HPDE6-E6E7 (cell line): ENCODE measurements at regions not wholly inside any gene's neighbourhood (a gene's known extent, or its start where the extent isn't known, plus 50 kb on each side); places are given as distances from the start of the nearest gene placed in this dataset.

Source experiments
- DNase-seq: peaks from one replicate; pipeline ENCODE4 v3.0.0; 2011; ENCODE audit warnings: missing footprints; ENCODE audit errors: extremely low spot score

GRCh38 chr10:85213493-85213892 is 885.1 kb downstream of the CCSER2 start:
- no peak for DNase-seq

GRCh38 chr10:85222300-85222699 is 893.9 kb downstream of the CCSER2 start:
- DNase-seq, result no peak

DNA sequence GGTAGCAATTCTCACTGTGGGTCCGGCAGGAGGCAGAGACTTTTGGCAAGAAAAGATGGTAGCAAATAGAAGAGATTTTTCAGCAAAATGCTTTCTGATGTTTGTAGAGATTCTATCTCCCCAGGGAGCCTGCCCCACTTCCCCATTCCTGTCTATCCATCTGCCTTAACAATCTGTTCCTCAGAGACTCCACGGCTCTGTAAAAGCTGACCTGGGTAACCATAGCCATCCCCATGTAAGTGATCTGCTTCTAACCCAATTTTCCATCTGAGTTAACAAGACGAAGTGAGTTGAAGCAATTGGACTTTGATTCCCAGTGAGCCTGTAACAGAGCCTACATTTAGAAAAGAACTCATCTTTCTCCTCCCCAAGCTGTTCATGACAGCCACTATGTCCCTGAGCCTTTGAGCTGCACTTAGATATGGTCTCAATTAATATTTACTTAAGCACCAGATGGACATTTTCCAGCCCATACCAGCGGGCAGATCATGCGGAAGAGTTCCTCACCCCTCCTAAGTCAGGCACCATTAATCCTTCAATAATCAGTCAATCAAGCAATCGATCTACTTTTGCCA is 896.1 kb downstream of the CCSER2 start:
- no peak for DNase-seq

DNA sequence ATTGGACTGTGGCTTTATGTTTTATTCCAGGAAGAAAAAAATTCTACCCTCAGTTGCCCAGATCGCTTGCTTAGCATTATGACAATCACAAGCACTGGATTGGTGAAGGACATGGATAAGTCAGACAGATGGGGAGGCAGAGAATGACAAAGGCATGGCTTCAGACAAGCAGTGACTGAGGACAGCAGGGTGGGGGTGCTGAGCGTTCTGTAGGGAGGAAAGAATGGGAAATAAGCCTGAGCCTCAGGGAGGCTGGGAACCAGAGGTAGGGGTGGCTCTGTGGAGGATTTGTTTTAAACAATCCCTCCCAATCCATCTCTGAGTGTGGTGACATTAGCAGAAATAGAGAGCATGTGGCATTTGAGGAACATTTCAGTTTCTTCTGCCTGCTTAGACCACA is 896.9 kb downstream of the CCSER2 start:
- DNase-seq, result no peak

DNA sequence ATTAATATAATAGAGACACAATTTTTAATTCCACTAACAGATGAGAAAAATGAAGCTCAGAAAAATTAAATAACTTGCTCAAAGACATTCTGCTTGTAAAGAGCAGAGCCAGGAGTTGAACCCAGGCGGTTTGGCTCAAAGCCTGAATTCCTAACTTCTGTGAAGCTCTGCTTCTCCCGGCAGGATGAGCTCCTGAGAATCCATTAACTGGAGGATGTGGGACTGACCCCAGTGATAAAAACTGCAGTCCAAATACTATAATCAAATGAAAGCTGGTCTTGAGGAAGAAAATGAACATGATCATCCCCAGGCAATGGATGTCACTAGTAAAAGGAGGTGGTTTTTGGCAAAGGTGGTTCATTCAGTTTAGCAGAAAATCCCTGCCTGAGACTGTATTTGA is 898.2 kb downstream of the CCSER2 start:
- no peak for DNase-seq

- no peak for DNase-seq
Observed at GRCh38 chr10:85228726-85229125, 900.3 kb downstream of the CCSER2 start.

DNA sequence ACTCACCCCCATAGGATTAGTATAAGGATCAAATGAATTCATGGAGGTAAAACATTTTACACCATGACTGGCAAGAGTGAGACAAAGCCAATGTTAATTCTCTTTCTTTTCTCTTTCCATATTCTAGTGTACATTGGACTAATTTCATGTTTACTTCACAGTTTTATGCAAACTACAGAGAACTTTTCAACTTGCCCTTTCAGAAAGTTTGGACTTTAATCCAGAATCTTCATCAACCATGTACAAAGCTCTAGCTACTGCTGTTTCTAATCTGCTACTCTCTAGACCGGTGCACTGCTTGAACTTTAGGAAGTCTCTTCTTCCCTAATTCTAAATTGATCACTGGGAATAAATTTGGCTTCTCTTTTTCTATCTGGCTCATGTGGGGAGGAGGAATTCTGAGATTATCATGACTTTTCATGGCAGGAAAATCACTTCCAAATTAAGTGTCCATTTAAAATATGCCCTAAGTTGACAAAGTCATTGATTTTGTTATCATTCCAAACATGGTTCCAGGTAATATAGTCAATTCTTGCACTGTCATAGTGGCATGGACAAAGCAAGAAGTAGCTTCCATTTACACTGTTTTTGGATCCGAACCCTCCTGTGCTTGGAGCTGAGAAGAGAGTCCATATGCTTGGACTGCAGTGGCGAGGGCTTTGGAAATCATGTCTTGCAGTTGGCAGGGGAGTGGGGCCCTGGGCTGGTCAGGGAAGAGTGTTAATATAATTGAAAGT is 903.3 kb downstream of the CCSER2 start:
- DNase-seq, result no peak

DNA sequence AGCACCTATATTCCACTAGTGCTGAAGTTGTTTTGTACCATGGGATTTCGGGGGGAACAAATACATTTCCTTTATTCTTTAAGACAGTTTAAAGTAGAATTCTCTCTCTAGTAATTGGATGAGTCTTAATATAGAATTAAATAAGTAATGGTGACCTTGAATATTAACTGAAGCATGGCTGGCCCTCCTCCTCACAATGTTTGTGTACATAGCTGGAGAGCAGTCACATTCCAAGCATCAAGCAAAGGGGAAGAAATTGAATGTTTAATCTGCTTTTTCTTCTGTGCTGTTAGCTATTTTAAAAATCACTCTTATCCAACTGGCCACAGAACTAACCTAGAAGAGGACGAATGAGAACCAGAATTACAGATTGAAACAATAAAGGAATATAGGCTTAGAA is 906.9 kb downstream of the CCSER2 start:
- DNase-seq, result no peak

DNA sequence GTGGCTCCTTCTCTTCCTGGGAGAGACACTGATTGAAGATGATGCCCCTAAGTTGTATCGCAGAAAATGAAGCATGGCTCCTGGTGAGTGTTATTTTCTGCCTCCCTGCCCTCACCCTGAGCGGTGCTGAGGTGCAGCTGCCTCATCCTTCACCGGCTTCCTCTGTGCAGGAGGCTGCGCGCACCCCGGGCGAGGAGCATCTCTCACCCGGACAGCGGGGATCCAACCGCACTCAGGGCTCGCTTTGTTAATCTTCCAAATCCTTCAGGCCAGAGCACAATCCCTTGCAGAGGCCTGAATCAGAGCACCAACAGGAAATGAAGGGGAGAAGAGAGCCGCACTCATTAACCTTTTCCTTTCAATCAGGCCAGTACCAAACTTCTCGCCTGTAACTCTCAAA is 910.3 kb downstream of the CCSER2 start:
- DNase-seq, result no peak

GRCh38 chr10:85250304-85250703 is 921.9 kb downstream of the CCSER2 start:
- DNase-seq, result no peak

DNA sequence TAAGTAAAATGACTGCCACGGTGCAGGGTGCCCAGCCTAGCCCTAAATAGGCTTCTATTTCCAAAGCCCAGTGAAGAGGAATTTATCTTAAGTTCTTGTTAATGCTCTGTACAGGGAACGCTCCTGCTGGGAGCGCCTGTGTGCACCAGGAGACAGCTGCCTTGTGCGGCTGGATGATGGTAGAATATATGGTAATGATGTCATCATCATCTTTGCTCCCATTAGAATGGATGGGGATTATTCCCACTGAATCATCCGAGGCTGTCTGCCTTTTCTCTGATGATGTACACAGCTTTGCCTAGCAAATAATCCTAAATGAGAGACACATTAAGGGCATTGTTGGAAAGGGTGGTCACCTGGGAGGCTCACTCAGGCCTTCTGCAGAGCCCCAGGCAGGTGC is 928.1 kb downstream of the CCSER2 start:
- DNase-seq, result no peak

DNA sequence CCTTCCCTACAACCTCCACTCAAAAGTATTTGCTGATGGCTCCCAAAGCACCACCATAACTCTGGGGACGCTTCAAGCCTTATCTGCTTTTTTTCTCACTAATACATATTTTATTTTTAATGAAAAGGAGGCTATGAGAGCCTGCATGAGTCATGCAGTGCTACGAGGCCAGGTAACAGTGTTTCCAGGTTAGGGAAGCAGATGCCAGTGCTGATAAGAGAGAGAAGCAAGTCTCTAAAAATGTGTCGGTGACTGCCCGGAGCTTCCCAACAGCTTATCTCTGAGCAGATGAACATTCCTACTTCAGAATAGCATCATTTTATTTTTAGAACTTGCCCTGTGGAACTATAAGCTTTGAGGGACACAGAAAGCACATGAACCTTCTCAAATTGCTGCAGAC is 931.5 kb downstream of the CCSER2 start:
- no peak for DNase-seq

DNA sequence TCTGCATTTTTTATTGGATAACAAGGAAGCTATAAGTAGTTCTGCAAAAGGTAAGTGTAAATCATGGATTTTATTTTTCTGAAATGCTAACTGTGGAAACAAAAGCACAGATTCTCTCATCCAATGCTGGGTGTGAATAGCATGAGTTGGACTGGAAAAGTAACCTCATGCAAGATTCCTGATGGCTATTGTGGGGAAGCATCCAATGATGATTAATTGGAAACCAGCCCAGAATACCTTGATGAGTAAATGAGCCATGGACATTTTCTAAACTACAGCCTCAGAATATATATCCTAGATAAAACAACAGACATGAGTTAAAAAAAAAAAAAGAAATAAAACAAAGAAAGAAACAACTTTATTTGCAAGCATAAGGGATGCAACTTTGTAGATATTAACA is 934.6 kb downstream of the CCSER2 start:
- no peak for DNase-seq

- no peak for DNase-seq
Observed at GRCh38 chr10:85265121-85265520, 936.7 kb downstream of the CCSER2 start.

DNA sequence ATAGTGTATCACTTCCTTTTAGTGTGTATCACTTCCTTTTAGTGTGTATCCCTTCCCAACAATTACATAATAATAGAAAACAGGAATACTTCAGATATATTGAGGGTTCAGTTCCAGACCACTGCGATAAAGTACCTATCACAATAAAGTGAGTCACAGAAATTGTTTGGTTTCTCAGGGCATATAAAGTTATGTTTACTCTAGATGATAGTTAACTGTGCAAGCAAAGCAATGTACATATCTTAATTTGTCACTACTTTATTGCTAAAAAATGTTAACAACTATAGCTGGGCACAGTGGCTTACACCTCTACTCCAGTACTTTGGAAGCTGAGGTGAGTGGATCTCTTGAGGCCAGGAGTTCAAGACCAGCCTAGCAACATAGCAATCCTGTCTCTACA is 938.4 kb downstream of the CCSER2 start:
- DNase-seq, result no peak

GRCh38 chr10:85280014-85280413 is 951.6 kb downstream of the CCSER2 start:
- DNase-seq, result no peak

- no peak for DNase-seq
Observed at GRCh38 chr10:85284778-85285770, 956.7 kb downstream of the CCSER2 start.

- no peak for DNase-seq
Observed at GRCh38 chr10:85293483-85293882, 965.1 kb downstream of the CCSER2 start.

DNA sequence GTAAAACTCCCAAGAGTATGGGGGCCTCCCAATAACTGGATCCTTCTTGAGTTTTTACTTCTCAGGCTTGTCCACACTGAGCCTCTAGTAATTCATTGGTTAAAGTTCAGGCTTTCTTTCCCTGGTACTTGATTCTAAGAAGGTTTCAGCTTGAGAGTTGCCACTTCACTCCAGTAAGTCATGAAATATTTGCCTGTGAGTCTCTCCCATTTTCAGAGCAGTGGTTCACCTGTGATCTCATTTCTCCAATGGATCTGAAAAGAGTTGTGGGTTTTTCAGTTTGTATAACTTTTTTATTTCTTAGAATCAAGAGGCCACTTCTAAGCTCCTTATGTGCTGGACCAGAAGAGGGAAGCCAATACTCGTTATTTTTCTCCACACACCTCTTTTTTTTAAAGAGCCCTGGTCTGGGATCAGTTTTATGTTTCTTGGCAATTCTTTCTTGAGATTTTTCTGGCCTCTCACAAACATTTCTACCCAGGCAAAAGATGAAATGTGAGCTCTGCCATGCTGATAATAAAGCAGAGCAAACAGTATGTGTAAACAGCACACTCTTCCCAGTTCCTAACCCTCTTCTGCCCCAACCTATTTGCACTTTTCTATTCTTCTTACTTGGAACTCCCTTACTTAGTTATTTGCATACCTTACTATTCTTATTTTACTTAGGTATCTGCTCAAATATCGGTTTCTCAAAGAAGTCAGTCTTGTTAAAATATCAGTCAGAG is 983.4 kb downstream of the CCSER2 start:
- DNase-seq, result no peak

GRCh38 chr10:85315657-85316056 is 987.3 kb downstream of the CCSER2 start:
- DNase-seq, result no peak

- DNase-seq, result no peak
Observed at GRCh38 chr10:85316276-85316675, 987.9 kb downstream of the CCSER2 start.

GRCh38 chr10:85317827-85318226 is 989.4 kb downstream of the CCSER2 start:
- no peak for DNase-seq
